Hepatocyte (in vitro differentiated cells): ENCODE measurements at regions not wholly inside any gene's neighbourhood (a gene's known extent, or its start where the extent isn't known, plus 50 kb on each side); places are given as distances from the start of the nearest gene placed in this dataset.

Source experiments
- DNase-seq: peaks from one replicate; pipeline ENCODE4 v3.0.0-alpha.2; 2016; ENCODE audit warnings: low spot score
- H2AFZ ChIP-seq: fragments of 200-600 bp; sonication (generic); 2 replicates; pipeline ENCODE4 v1.6.0; 2016; ENCODE audit warnings: antibody characterized with exemption, mild to moderate bottlenecking
- H3K27ac ChIP-seq: fragments of 200-600 bp; sonication (generic); 2 replicates; pipeline ENCODE4 v1.5.1; 2016; ENCODE audit warnings: mild to moderate bottlenecking
- H3K27me3 ChIP-seq: fragments of 200-600 bp; sonication (generic); 2 replicates; pipeline ENCODE4 v1.6.1; 2016
- H3K36me3 ChIP-seq: fragments of 200-600 bp; sonication (generic); replicated peaks from 2 replicates; pipeline ENCODE4 v1.5.1; 2016; ENCODE audit warnings: low read depth; ENCODE audit not compliant: insufficient read depth
- H3K4me1 ChIP-seq: fragments of 200-600 bp; sonication (generic); 2 replicates; pipeline ENCODE4 v1.5.1; 2016; ENCODE audit warnings: mild to moderate bottlenecking, moderate library complexity; ENCODE audit not compliant: insufficient read depth
- H3K4me2 ChIP-seq: fragments of 200-600 bp; sonication (generic); 2 replicates; pipeline ENCODE4 v1.6.0; 2016
- H3K4me3 ChIP-seq: fragments of 200-600 bp; sonication (generic); 2 replicates; pipeline ENCODE4 v1.5.1; 2016; ENCODE audit warnings: mild to moderate bottlenecking
- H3K79me2 ChIP-seq: fragments of 200-600 bp; sonication (generic); 2 replicates; pipeline ENCODE4 v1.6.0; 2017; ENCODE audit warnings: mild to moderate bottlenecking
- H3K9me2 ChIP-seq: fragments of 200-600 bp; sonication (generic); replicated peaks from 2 replicates; pipeline ENCODE4 v1.6.0; 2017; ENCODE audit warnings: mild to moderate bottlenecking; ENCODE audit not compliant: insufficient read depth
- H3K9me3 ChIP-seq: fragments of 200-600 bp; sonication (generic); 2 replicates; pipeline ENCODE4 v1.5.1; 2016; ENCODE audit warnings: low read depth, mild to moderate bottlenecking
- H4K20me1 ChIP-seq: fragments of 200-600 bp; sonication (generic); 2 replicates; pipeline ENCODE4 v1.6.0; 2016; ENCODE audit warnings: mild to moderate bottlenecking; ENCODE audit not compliant: insufficient read depth, poor library complexity, severe bottlenecking
- CTCF ChIP-seq: fragments of 200-600 bp; sonication (generic); IDR thresholded peaks from 2 replicates; pipeline ENCODE4 v1.5.1; 2016; ENCODE audit warnings: antibody characterized with exemption, mild to moderate bottlenecking; ENCODE audit not compliant: poor library complexity
- EZH2 ChIP-seq: fragments of 200-600 bp; sonication (generic); IDR thresholded peaks from 2 replicates; pipeline ENCODE4 v1.6.1; 2016; ENCODE audit warnings: antibody characterized with exemption, mild to moderate bottlenecking, borderline replicate concordance
- EZH2phosphoT487 ChIP-seq: fragments of 200-600 bp; sonication (generic); IDR thresholded peaks from one replicate; pipeline ENCODE4 v1.6.1; 2018; ENCODE audit warnings: antibody characterized with exemption, mild to moderate bottlenecking, low read depth, moderate library complexity; ENCODE audit not compliant: unreplicated experiment, severe bottlenecking
- WGBS: methylation state at CpG from one replicate; pipeline ENCODE4 v1.1.6; 2016; ENCODE audit warnings: low lambda C conversion rate; ENCODE audit errors: missing lambda C conversion rate; 5-methylcytosine and 5-hydroxymethylcytosine counted together

GRCh38 chr18:51654488-51655326 is 457.2 kb upstream of the MEX3C start:
- Histone ChIP-seq H3K27me3 (peaks cover 8% of the 10 kb centered on the region), H2AFZ (no peak overlapping the region), H3K4me2 (no peak overlapping the region), H3K9me2 (no peaks in the 10 kb centered on the region), H3K4me1 (no peaks in the 10 kb centered on the region), H4K20me1 (no peaks in the 10 kb centered on the region), H3K9me3 (no peaks in the 10 kb centered on the region), H3K79me2 (no peaks in the 10 kb centered on the region), H3K4me3 (no peak overlapping the region), H3K36me3 (no peaks in the 10 kb centered on the region), H3K27ac (no peak overlapping the region)
- 48% methylated on average over 10 of the region's 10 CpGs for WGBS
- TF ChIP-seq CTCF (no peak), EZH2phosphoT487 (no peak), EZH2 (no peak)
- no peak for DNase-seq

- Histone ChIP-seq H3K79me2 (no peaks in the 10 kb centered on the region), H3K4me3 (no peak overlapping the region), H3K27me3 (peaks cover 8% of the 10 kb centered on the region), H3K27ac (no peak overlapping the region), H3K4me2 (no peak overlapping the region), H2AFZ (no peak overlapping the region), H3K4me1 (no peaks in the 10 kb centered on the region), H4K20me1 (no peaks in the 10 kb centered on the region), H3K9me2 (no peaks in the 10 kb centered on the region), H3K9me3 (no peaks in the 10 kb centered on the region), H3K36me3 (no peaks in the 10 kb centered on the region)
- peak; percentile 27 for DNase-seq
- TF ChIP-seq EZH2phosphoT487 (no peak), EZH2 (no peak), CTCF (no peak)
- 27% methylated on average over 2 of the region's 2 CpGs for WGBS
These were observed 457.8 kb upstream of the MEX3C start for GRCh38 chr18:51655327-51655698.

GRCh38 chr18:51656249-51656648 is 458.8 kb upstream of the MEX3C start:
- H3K36me3 ChIP-seq, result no peaks in the 10 kb centered on the region
- H3K9me3 ChIP-seq, result no peaks in the 10 kb centered on the region
- H3K27me3 ChIP-seq, result peaks cover 8% of the 10 kb centered on the region
- no peaks in the 10 kb centered on the region for H3K9me2 ChIP-seq
- no peak overlapping the region for H2AFZ ChIP-seq
- no peak overlapping the region for H3K4me2 ChIP-seq
- TF ChIP-seq EZH2 (no peak), EZH2phosphoT487 (no peak), CTCF (no peak)
- DNase-seq, result no peak
- H4K20me1 ChIP-seq, result no peaks in the 10 kb centered on the region
- WGBS, result 78% methylated on average over 12 of the region's 12 CpGs
- H3K27ac ChIP-seq, result no peak overlapping the region
- H3K4me3 ChIP-seq, result no peak overlapping the region
- no peaks in the 10 kb centered on the region for H3K4me1 ChIP-seq
- H3K79me2 ChIP-seq, result no peaks in the 10 kb centered on the region
